ENCODE measurements at regions not wholly inside any gene's neighbourhood (a gene's known extent, or its start where the extent isn't known, plus 50 kb on each side); places are given as distances from the start of the nearest gene placed in this dataset.

GRCh38 chr3:148187296-148187695, 510.4 kb upstream of the AGTR1 start:
- no peak for DNase-seq

GRCh38 chr3:148190441-148190990, 507.2 kb upstream of the AGTR1 start:
- DNase-seq: no peak

- no peak for DNase-seq
These were observed 505.7 kb upstream of the AGTR1 start for GRCh38 chr3:148191966-148192365.

- no peak for DNase-seq
These were observed 500.6 kb upstream of the AGTR1 start for GRCh38 chr3:148197061-148197460.

GRCh38 chr3:148202386-148202785, 495.3 kb upstream of the AGTR1 start:
- no peak for DNase-seq

- DNase-seq: no peak
These were observed 494.2 kb upstream of the AGTR1 start for GRCh38 chr3:148203297-148204010.

- DNase-seq: no peak
These were observed 493.6 kb upstream of the AGTR1 start for GRCh38 chr3:148204131-148204530.

- no peak for DNase-seq
These were observed 491.7 kb upstream of the AGTR1 start for GRCh38 chr3:148205977-148206376.

- DNase-seq: no peak
These were observed 491.3 kb upstream of the AGTR1 start for GRCh38 chr3:148206446-148206845.

GRCh38 chr3:148208975-148209374, 488.7 kb upstream of the AGTR1 start:
- no peak for DNase-seq

GRCh38 chr3:148211725-148212124, 486.0 kb upstream of the AGTR1 start:
- DNase-seq: no peak

- no peak for DNase-seq
These were observed 483.0 kb upstream of the AGTR1 start for GRCh38 chr3:148214705-148215104.

- DNase-seq: no peak
These were observed 480.4 kb upstream of the AGTR1 start for GRCh38 chr3:148217317-148217716.

GRCh38 chr3:148218222-148218621, 479.5 kb upstream of the AGTR1 start:
- DNase-seq: no peak

GRCh38 chr3:148219999-148220398, 477.7 kb upstream of the AGTR1 start:
- DNase-seq: no peak

- no peak for DNase-seq
These were observed 476.4 kb upstream of the AGTR1 start for GRCh38 chr3:148221303-148221702.

GRCh38 chr3:148223266-148223665, 474.4 kb upstream of the AGTR1 start:
- no peak for DNase-seq

GRCh38 chr3:148226246-148226645, 471.5 kb upstream of the AGTR1 start:
- no peak for DNase-seq

GRCh38 chr3:148227534-148227933, 470.2 kb upstream of the AGTR1 start:
- DNase-seq: no peak

- no peak for DNase-seq
These were observed 468.6 kb upstream of the AGTR1 start for GRCh38 chr3:148229107-148229506.

- no peak for DNase-seq
These were observed 467.2 kb upstream of the AGTR1 start for GRCh38 chr3:148230473-148230872.

- no peak for DNase-seq
These were observed 465.3 kb upstream of the AGTR1 start for GRCh38 chr3:148232389-148232788.

- DNase-seq: no peak
These were observed 464.3 kb upstream of the AGTR1 start for GRCh38 chr3:148233403-148233802.

- DNase-seq: no peak
These were observed 463.2 kb upstream of the AGTR1 start for GRCh38 chr3:148234536-148234935.

GRCh38 chr3:148235566-148235965, 462.1 kb upstream of the AGTR1 start:
- no peak for DNase-seq

Measured in activated T-cell treated with anti-CD3 and anti-CD28 coated beads, Interleukin-2, amount 50 U/mL, for 48 hours (primary cell).